Memory B cell (primary cell): ENCODE measurements at regions not wholly inside any gene's neighbourhood (a gene's known extent, or its start where the extent isn't known, plus 50 kb on each side); places are given as distances from the start of the nearest gene placed in this dataset.
"Not testable (repeated sequence)": the region's sequence is repeated elsewhere in the genome, so short reads cannot be mapped to it uniquely, and the experiment has no call there.

Source experiments
- ATAC-seq: fragments of 150-1000 bp; cut with Tn5 transposase; 2 replicates; pipeline ENCODE4 v1.10.0; 2021; ENCODE audit warnings: low read depth, mild to moderate bottlenecking, moderate library complexity
- DNase-seq, 2 donors: peaks; one replicate each; pipeline ENCODE4 v3.0.0; 2022; ENCODE audit warnings: low spot score in 2 of 2
- H3K27ac Mint-ChIP-seq: one replicate; pipeline ENCODE4 v1.8.0; 2022; ENCODE audit warnings: mild to moderate bottlenecking, moderate library complexity, mixed read lengths
- H3K27me3 Mint-ChIP-seq: one replicate; pipeline ENCODE4 v1.8.0; 2022; ENCODE audit warnings: mixed read lengths
- H3K36me3 Mint-ChIP-seq: one replicate; pipeline ENCODE4 v1.8.0; 2022; ENCODE audit warnings: mild to moderate bottlenecking, mixed read lengths
- H3K4me1 Mint-ChIP-seq: one replicate; pipeline ENCODE4 v1.8.0; 2022; ENCODE audit warnings: mixed read lengths
- H3K4me3 Mint-ChIP-seq: one replicate; pipeline ENCODE4 v1.8.0; 2022; ENCODE audit warnings: mild to moderate bottlenecking, moderate library complexity, mixed read lengths
- H3K9me3 Mint-ChIP-seq: one replicate; pipeline ENCODE4 v1.8.0; 2022; ENCODE audit warnings: mixed read lengths

GRCh38 chr14:34172173-34172451 lies 221.2 kb upstream of the EGLN3 start:
- Mint-ChIP-seq H3K36me3 (no peaks in the 10 kb centered on the region), H3K4me1 (peaks cover 7% of the 10 kb centered on the region), H3K4me3 (no peak overlapping the region), H3K27ac (no peak overlapping the region), H3K27me3 (peaks cover 4% of the 10 kb centered on the region), H3K9me3 (no peaks in the 10 kb centered on the region)
- ATAC-seq (no peak), DNase-seq (no peak)

DNA sequence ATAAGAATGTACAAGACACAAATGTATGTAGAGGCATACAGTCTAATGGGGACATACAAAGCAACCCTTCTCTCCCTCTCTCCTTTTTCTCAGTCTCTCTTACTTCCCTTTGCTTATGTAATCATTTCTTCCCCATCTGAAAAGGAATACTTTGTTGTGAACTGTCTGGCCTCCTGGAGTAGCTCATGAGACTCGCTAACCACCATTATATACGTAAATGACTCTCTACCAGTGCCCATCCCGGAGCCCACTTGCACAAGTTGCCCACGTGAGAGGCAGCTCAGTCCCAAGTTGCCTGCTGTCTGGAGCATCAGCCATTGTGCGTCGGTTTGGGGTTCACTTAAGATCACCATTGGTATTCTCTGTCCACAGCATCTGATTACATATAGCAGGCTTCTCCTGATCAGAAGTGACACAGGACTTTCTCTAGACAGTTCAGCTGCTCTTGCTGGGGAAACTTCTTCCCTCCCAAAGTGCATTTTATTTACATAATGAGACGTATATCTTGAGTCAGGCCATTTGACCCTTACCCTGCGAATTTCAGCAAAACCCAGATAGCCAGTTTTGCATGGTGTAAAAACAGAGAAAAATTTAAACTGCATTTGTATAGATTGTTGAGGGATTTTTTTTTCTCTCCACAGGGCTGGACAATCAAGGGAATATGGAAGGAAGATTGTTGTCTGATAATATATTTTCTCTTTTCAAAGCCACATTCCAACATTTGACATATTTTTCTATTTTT lies 220.7 kb upstream of the EGLN3 start:
- no peaks in the 10 kb centered on the region for H3K9me3 Mint-ChIP-seq
- H3K36me3 Mint-ChIP-seq = no peaks in the 10 kb centered on the region
- H3K4me1 Mint-ChIP-seq = peaks cover 7% of the 10 kb centered on the region
- ATAC-seq (no peak), DNase-seq (no peak)
- H3K4me3 Mint-ChIP-seq = no peak overlapping the region
- no peak overlapping the region for H3K27ac Mint-ChIP-seq
- peaks cover 4% of the 10 kb centered on the region for H3K27me3 Mint-ChIP-seq

GRCh38 chr14:34170882-34171281 lies 220.0 kb upstream of the EGLN3 start:
- H3K27me3 Mint-ChIP-seq = peaks cover 6% of the 10 kb centered on the region
- H3K27ac Mint-ChIP-seq = no peak overlapping the region
- H3K4me3 Mint-ChIP-seq = no peak overlapping the region
- ATAC-seq (no peak), DNase-seq (no peak)
- no peaks in the 10 kb centered on the region for H3K36me3 Mint-ChIP-seq
- H3K9me3 Mint-ChIP-seq = no peaks in the 10 kb centered on the region
- peaks cover 4% of the 10 kb centered on the region for H3K4me1 Mint-ChIP-seq

DNA sequence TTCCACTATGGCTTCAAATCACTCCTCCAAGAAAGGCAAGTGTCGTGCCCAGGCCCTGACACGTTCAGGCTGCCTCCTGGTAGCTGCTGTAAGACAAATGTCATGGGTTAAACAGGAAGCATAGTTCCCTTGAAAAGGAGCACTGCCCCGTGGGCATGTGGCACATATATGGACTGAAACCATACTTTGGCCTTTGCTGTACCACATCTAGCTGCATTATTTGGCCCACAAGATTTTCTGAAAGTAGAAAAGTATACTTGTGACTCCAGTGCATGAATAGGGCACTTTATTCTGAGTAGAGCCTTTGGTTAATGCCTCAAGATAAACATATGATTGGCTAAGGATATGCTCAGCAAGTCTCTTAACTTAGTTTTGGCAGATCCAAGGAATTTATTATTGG lies 218.7 kb upstream of the EGLN3 start:
- no peak overlapping the region for H3K27ac Mint-ChIP-seq
- ATAC-seq (no peak), DNase-seq (no peak)
- no peak overlapping the region for H3K4me3 Mint-ChIP-seq
- no peaks in the 10 kb centered on the region for H3K4me1 Mint-ChIP-seq
- H3K27me3 Mint-ChIP-seq = peaks cover 6% of the 10 kb centered on the region
- no peaks in the 10 kb centered on the region for H3K9me3 Mint-ChIP-seq
- no peaks in the 10 kb centered on the region for H3K36me3 Mint-ChIP-seq

- Mint-ChIP-seq H3K4me1 (no peaks in the 10 kb centered on the region), H3K27ac (no peak overlapping the region), H3K4me3 (no peak overlapping the region), H3K27me3 (peaks cover 6% of the 10 kb centered on the region), H3K9me3 (no peaks in the 10 kb centered on the region), H3K36me3 (no peaks in the 10 kb centered on the region)
- ATAC-seq = no peak
- DNase-seq = no peak
Measured at GRCh38 chr14:34168656-34169055, 217.8 kb upstream of the EGLN3 start.

DNA sequence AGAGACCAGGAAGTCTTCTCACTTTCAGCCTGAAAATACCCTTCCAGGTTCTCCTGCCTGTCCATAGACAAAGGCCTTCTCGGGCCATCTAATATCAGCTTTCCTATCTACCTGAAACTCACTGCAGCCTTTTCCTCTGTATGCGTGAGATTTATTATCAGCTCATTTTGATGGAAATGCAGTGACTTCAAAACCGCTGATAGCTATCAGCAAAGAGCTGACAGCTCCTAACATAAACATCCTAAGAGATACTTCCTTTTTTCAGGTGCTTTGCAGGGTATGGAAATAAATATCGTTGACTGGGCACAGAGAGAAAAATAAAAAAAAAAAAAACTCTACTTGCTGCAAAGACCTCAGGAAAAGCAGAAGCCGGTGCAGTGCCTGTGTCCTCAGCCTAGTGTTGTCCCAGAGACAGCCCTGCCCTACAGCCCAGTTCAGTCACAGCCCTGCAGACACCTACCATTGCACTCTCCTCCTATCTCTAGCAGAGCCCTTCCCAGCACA lies 215.0 kb upstream of the EGLN3 start:
- DNase-seq (no peak), ATAC-seq (no peak)
- Mint-ChIP-seq H3K9me3 (no peaks in the 10 kb centered on the region), H3K4me3 (no peak overlapping the region), H3K4me1 (no peaks in the 10 kb centered on the region), H3K27me3 (peaks cover 6% of the 10 kb centered on the region), H3K27ac (no peak overlapping the region), H3K36me3 (no peaks in the 10 kb centered on the region)

- no peaks in the 10 kb centered on the region for H3K9me3 Mint-ChIP-seq
- no peak for DNase-seq
- H3K27me3 Mint-ChIP-seq = peaks cover 5% of the 10 kb centered on the region
Measured at GRCh38 chr14:34164162-34164864, 213.4 kb upstream of the EGLN3 start.

DNA sequence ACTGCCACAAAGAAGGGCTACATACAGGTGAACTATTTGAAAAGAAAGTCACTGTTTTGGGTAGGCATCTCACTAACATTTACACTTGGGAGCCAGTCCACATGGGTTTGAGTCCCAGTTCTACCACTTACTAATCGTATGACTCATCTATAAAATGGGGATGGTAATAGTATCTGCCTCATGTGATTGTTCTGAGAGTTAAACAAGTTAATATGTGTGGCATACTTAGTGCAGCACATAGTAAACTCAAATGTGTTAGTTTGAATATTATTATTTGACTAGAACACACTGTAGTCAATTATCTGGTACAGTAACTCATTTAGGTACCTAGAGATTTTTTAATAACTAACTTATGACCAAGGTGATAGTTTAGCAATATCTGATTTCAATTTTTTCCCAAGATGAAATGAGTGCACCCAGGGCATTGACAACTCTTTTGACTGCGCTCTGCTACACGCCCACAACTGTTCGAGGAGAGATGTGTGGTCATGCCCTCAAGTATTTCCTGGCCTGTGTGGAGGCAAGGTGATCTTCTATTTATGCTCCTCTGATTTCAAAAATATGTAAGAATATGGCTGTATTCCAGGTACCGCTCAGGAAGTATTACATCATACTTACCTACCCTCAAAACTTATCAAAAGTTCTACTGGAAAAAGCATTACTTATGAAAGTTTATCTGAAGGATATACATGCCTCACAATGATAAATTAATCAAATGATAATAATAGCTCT lies 210.6 kb upstream of the EGLN3 start:
- DNase-seq (no peak), ATAC-seq (no peak)
- peaks cover 1% of the 10 kb centered on the region for H3K27me3 Mint-ChIP-seq
- H3K36me3 Mint-ChIP-seq = no peaks in the 10 kb centered on the region
- H3K4me1 Mint-ChIP-seq = no peaks in the 10 kb centered on the region
- H3K27ac Mint-ChIP-seq = no peak overlapping the region
- H3K4me3 Mint-ChIP-seq = no peak overlapping the region
- H3K9me3 Mint-ChIP-seq = no peaks in the 10 kb centered on the region

More at GRCh38 chr14:34164162-34164864, 213.4 kb upstream of the EGLN3 start:
- ATAC-seq = no peak
- Mint-ChIP-seq H3K27ac (no peak overlapping the region), H3K4me3 (no peak overlapping the region), H3K36me3 (no peaks in the 10 kb centered on the region), H3K4me1 (no peaks in the 10 kb centered on the region)

DNA sequence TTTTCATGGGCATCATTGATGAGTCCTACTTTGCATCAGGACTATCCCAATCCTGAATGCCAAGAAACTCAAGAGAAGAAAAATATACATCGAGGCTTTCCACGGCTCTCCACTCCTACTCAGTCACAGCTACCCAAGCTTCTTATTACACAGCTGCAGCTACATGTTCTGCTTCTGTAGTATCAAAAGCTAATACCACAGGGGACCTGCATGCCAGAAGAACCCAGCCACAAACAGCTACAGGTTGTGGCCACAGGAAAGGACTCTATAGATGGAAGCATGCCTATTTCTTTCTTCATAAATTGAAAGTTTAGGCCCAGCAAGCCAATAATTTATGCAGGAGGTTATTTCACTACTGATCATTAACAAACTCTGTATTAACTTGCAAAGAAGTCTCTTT lies 209.7 kb upstream of the EGLN3 start:
- Mint-ChIP-seq H3K27ac (no peak overlapping the region), H3K36me3 (no peaks in the 10 kb centered on the region), H3K27me3 (no peaks in the 10 kb centered on the region), H3K4me1 (no peaks in the 10 kb centered on the region), H3K9me3 (no peaks in the 10 kb centered on the region), H3K4me3 (no peak overlapping the region)
- no peak for ATAC-seq
- DNase-seq = no peak

GRCh38 chr14:34157651-34158050 lies 206.8 kb upstream of the EGLN3 start:
- ATAC-seq (no peak), DNase-seq (no peak)
- Mint-ChIP-seq H3K27me3 (no peaks in the 10 kb centered on the region), H3K27ac (no peak overlapping the region), H3K9me3 (no peaks in the 10 kb centered on the region), H3K4me1 (no peaks in the 10 kb centered on the region), H3K4me3 (no peak overlapping the region), H3K36me3 (no peaks in the 10 kb centered on the region)

GRCh38 chr14:34147461-34147860 lies 196.6 kb upstream of the EGLN3 start:
- ATAC-seq (no peak), DNase-seq (no peak)
- Mint-ChIP-seq H3K4me3 (no peak overlapping the region), H3K27me3 (no peaks in the 10 kb centered on the region), H3K27ac (no peak overlapping the region), H3K9me3 (peaks cover 13% of the 10 kb centered on the region), H3K36me3 (no peaks in the 10 kb centered on the region), H3K4me1 (no peaks in the 10 kb centered on the region)

- not testable (repeated sequence) for H3K27me3 Mint-ChIP-seq, DNase-seq, ATAC-seq, H3K36me3 Mint-ChIP-seq, H3K27ac Mint-ChIP-seq, H3K4me3 Mint-ChIP-seq, H3K4me1 Mint-ChIP-seq
- H3K9me3 Mint-ChIP-seq = peaks cover 17% of the 10 kb centered on the region
Measured at GRCh38 chr14:34140127-34140526, 189.3 kb upstream of the EGLN3 start.

GRCh38 chr14:34139160-34140121 lies 188.6 kb upstream of the EGLN3 start:
- not testable (repeated sequence) for H3K27ac Mint-ChIP-seq, H3K4me1 Mint-ChIP-seq, H3K36me3 Mint-ChIP-seq, H3K27me3 Mint-ChIP-seq, DNase-seq, ATAC-seq, H3K4me3 Mint-ChIP-seq
- H3K9me3 Mint-ChIP-seq = peaks cover 16% of the 10 kb centered on the region
